Activated CD8-positive, alpha-beta memory T cell treated with anti-CD3 and anti-CD28 coated beads for 48 hours (primary cell): ENCODE measurements at regions not wholly inside any gene's neighbourhood (a gene's known extent, or its start where the extent isn't known, plus 50 kb on each side); places are given as distances from the start of the nearest gene placed in this dataset.

Source experiments
- DNase-seq, 3 experiments: peaks; one replicate each; pipeline ENCODE4 v3.0.0-alpha.2; 2020; ENCODE audit warnings: low read depth in 2 of 3, low spot score in 2 of 3

DNA sequence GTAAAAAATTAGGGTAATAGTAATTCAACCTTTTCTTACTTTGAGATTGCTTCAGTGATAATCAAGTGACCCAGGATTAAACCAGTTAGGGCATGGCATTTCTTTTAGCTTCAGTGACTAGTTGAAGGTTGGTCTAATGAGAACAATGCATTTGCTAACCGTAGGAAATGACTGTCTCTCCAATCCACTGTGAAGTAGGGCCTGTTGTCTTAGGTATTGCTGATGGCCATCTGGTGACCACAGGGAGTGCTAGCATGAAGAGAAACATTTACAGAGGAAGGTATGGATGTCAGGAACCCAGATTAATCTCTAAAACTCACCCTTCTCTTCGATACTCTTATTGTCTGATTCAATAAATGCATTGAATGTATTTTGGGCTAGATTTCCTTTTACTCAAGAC lies 535.9 kb upstream of the SEMA6A start:
- DNase-seq, result no peak

DNA sequence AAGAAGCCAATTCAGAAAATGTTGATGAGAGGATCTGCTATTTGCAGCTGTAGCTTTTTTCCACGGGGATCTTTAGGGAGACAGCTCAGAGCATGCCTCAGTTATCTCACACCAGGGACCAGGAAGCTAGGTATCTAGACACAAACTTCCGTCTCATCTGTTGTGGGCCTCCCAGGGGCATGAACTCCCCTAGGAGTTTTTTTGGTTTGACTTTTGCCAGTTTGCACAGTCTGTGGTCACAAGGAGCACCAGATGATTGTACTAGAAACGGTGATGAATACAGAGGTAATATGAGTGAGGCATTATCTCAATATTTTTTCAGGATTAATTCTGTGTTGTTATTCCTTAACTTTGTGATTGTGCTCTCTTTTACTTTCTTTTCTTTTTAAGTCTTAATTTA lies 533.2 kb upstream of the SEMA6A start:
- DNase-seq, result no peak

DNA sequence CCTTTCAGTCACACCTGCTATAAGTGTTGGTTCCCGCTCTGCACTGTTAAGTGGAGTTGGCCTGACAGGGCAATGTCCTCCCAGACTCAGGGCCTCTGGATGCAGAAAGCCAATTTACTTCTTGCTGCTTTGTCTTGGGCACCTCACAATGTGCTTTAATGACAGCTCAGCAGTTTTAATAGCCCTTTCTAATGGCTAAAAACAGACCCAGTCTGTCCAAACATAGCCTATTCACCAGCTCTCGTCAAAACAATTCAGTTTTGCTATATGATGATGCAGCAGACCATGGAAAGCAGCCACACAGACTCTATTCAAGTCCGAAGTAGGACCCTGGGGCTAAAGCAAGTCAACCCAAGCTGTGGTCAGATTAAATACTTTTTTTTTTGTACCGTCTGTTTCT lies 529.1 kb upstream of the SEMA6A start:
- DNase-seq, result no peak

DNA sequence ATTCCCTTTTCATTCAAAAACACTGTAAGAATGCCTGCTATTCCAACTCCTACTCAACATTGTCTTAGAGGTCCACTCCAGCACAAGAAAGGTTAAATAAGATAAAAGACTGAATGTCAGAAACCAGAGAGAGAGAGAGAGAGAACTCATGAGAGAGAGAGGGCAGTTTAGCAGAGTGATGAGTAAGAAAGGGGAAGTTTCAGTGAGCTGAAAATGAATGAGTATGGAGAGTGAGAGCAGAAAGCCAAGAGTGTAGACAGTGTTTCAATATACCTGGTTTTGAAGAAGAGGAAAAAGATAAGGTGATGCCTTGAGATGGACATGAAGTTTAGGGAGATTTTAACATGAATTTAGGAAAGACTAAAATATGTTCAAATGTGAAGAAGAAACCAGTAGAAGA lies 528.0 kb upstream of the SEMA6A start:
- DNase-seq, result no peak

DNA sequence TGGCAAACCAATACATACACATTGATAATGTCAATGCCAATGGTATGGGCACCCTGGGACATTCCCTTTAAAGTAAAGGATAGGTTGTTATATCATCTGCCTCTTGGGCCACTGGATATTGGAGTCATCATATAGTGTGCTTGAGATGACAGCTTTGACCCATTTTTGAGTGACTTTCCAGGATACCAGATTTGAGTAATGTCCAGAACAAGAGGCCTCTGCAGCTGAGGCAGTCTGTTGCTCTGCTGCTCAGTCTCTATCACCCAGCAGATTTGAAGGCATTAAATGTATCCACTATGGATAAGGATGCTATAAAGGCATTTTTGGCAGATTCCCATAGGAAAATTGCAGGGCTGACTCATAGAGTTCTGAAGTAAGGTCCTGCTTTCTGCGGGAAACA lies 525.6 kb upstream of the SEMA6A start:
- no peak for DNase-seq

DNA sequence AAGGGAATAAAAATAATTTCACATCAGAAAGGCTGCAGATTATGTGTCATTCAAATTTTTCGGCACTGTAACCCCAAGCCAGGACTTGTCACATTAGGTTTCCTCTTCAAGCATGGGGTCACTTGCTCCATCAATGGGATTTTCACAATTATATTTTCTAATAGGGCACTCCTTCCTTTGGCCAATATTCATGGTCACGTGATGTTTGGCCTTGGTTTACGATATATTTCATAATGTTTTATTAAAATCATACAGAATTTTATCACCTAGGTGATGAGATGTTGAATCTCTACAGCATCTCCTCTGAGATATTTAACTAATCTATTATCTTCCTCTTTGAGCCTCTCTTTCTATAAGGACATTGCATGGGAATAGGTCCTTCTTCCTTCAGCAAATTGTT lies 523.5 kb upstream of the SEMA6A start:
- no peak for DNase-seq

DNA sequence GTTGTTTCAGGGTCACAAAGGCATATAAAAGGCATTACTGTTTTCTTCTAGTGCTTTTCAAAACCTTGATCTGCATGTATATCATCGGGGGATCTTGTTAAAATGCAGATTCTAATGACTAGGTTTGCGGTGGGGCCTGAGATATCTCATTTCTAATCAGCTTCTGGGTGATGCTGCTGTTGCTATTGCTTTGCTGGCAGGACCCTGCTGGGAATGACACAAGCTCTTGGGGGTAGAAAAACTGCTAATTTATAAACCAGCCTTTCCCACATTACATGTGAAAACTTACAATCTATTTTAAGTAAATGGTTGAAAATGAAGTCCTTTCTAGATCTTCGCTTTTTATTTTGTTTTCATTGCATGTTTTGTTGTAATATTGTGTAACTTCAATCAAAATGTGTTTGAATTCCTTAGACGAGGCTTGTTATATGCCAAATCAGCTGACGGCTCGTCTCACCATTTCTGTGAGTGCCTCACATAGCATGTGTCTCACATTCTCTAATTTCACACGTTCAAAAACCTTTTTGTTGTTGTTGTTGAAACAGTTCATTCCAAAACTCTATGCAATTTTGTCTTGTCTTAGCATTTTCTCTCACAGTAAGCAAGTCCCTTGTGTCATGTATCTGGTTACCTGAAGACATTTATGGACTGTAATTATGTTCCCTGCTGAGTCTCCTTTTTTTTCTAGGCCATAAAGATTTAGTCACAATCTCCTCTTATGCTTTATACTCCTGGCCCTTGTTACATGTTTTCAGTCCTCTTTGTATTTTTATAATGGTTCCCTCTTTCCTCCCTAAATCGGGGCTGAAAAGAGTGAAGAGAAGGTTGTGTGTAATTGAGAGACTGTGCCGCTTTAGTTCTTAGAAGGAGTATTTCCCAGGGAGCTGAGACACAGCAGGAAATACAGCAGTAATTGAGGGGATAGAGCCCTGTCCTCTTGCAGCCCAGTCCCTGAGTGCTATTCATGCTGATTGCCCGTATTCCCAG lies 521.0 kb upstream of the SEMA6A start:
- no peak for DNase-seq

DNA sequence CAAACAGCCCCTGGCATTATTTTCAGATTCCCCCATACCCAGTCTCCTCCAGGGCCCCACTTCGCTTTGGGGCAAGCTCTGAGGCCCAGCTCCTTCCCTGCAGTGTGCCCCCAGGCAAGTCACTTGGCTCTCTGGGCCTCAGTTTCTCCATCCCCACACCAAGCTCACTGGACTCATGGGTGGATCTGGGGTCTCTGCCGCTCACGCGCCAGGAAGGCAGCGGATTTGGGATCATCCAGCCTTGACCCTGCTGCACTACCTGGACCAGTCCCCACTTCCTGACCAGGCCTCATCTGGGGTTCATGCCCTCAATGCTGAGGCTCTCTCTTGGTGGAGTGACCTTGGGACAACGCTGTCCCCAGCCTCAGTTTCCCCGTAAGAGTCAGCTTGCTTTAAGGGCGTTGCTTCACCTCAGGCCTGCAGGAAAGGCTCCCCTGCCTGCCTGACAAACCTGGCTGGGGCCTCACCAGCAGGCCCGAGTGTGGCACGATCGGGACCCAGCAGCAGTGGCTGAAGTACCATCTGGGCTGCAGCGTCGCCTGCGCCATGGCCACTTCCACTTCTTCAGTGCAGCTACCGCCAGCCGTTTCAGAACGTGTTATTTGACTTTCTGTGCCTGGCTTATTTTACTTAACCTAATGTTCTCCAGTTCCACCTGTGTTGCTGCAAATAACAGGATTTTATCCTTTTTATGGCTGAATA lies 519.6 kb upstream of the SEMA6A start:
- DNase-seq, result no peak

DNA sequence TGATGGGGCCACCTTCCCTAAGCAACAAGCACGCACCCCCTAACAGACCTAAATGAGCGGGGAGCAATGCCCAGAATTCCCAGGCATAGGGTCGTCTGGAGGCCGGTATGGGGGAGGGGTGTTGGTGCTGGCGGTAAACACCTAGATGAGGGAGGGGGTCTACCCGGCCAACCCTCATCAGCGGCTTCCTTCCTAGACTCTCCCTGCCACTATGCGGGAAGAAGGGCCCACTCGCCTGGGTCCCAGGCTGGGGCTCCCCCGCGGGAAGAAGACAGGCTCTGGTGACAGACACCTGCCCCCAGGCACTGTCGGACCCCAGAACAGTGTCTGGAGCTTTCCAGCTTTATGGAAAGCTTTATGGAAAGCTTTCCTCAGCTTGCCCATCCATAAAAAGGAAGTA lies 519.0 kb upstream of the SEMA6A start:
- DNase-seq, result no peak

DNA sequence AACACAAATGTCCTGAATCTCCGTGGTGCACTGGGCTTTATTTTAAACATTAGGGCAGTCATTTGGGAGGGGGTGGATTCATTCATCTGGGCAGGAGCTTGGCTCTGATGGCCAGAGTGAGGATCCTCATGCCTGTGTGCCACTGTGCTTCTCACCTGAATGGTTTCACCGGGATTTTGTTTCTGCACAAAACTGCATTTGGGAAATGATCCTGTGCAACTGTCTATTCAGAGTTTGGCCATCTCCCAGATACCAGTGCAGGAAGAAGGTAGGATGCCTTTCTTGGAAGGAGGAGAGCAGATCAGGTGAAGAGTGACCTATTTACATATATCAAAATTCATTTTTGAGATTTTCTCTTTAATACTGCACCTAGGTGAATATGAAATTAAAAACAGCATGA lies 514.4 kb upstream of the SEMA6A start:
- DNase-seq, result no peak

DNA sequence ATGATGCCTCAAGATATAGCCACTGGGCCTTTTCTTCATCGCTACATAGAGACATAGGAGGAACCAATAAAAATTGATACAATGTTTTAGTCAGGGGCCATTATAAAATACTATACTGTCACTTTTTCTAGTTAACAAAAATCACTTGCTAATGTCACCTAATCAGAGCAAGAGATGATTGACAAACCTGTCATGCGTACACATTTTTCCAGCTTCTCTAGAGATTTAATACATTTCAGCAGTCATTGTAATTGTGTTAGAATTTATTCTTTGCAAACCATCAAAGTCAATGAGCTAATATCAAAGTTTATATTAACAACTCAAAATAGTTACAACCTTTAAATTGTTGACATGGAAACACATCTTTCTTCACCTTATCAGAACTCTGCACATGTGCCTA lies 513.6 kb upstream of the SEMA6A start:
- no peak for DNase-seq

DNA sequence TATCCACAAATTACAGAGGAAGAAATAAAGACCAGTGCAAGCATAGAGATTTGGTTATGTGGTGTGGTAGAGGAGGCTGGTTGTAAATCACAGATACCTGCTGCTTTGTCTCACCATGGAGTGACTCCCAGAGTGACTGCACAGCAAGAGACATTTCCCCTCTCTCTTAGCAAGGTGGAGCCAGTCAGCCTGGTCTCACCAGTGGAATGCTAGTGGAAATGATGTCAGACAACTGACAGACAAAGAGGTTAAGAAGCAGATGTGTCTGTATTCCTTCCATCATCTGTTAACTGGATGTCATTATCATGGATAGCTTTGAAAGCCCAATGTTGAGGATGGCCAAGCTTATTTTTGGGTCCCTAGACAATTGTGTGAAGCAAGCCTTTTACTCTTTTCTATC lies 509.4 kb upstream of the SEMA6A start:
- DNase-seq, result no peak

DNA sequence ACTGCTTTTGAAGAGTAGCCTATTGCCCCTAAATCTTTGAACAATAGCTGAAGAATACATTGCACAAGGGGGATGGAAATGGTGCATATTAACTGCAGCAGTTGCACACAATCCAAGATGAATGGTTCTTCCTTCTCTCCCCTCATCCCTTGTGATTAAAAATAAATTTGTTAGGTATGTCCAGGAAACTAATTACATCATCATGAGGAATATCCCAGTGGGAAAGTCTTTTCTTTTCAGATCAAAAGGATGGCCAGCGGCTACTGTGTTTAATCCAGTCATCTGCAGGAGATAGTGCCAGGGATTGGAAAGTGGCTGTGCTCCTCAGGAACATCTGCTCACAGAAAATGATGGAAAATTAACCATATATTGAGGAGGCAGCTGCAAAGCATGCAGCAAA lies 508.4 kb upstream of the SEMA6A start:
- no peak for DNase-seq

DNA sequence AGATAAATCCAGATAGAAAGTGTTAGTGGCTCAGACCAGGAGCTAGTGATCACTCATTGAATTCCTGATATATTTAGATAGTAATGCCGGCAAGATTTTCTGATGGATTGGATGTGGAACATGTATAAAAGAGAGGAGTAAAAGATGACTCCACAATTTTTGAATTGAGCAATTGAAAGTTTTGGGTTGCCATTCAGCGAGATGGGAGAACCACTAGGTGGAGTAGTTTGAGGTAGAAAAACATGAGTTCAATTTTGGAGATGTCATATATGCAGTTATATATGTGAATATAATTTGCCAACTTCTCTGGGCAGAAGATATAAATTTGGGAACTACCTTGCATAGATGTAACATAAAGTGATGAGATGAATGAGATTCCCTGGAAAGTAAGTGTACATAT lies 502.5 kb upstream of the SEMA6A start:
- no peak for DNase-seq

DNA sequence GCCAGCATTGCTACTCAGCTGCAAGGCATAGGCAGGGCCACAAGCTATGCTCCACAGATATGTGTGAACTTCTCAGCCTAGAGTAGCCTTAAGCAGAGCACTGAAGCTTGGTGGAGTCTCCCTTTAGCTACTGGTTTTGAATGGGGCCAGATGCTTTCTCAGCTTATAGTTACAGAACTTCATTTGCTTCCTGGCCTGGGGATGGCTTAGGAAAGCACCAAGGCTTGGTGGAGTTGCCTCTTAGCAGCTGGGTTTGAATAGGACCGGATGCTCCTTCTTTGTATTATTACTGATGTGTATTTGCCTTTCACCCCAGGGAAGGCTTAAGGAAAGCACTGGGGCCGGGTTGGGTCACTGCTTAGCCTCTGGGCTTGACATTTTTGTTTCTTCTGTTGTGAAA lies 497.8 kb upstream of the SEMA6A start:
- no peak for DNase-seq

DNA sequence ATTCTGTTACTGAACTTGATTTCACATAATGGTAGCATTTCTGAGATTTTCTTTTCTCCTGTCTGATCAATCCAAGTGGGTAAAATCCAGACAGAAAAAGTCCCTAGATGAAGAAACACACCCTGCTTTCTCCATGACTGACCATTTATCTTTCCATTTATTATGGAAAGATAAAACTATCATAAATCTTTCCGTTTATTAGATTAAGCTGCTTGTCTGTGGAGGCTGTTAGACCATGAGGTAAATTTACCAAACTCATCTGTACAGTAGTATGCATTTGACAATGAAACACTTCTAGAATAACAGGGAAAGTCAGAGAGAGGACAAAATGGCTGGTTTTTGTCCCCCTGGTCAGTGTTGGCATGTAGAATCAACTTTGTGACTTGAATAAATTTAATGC lies 491.2 kb upstream of the SEMA6A start:
- no peak for DNase-seq

DNA sequence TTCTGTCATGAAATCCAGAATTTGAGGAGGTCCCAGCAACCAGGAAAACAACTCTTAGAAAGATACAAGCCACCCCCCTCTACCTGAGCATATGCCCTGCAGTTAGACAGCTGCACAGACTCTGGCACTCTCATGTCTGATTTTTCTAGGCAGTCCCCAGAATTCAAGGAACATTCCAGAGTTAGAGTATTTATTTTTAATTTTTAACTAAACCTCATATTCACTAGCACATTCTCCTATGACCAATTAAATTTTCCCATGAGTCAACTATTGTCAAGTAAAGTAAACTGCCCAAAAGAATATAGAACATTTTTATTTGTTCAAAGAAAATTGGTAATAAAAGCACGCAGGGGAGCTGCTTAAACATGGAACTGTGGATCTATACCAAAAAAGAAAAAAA lies 490.5 kb upstream of the SEMA6A start:
- DNase-seq, result no peak

DNA sequence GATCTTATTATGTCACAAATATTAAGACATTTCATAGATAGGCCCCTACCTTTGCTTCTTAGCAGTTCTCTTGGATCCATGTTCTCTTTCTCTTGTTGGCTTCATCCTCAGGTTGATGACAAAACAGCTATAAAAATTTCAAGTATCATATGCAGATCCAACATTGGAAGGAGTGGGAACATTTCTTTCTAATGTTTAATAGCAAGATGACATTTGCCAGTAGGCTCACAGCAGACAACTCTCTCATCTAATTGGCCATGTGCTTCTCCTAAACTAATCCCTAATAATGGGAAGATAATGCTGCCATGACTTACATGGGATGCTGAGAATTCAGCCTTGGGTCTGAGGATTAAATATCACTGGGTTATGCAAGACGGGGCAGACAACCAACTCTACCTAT lies 485.5 kb upstream of the SEMA6A start:
- DNase-seq, result no peak

DNA sequence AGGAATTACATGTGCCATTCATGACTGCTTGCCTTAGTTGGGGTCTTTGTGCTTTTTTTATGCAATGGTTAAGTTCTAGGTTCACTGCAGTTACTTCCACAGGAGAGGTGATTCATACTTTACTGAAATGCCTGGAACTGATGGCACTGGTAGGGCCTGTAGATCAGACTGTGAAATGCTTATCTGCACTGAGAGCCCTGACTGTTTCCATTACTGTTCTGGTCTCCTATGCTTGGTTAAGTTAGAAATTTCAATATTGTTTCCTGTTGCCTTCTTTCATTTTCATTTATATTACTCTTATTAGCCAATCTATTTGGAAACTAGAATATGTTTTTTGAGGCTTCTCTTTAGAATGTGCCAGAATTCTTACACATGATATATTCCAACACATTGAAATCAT lies 484.1 kb upstream of the SEMA6A start:
- DNase-seq, result no peak

DNA sequence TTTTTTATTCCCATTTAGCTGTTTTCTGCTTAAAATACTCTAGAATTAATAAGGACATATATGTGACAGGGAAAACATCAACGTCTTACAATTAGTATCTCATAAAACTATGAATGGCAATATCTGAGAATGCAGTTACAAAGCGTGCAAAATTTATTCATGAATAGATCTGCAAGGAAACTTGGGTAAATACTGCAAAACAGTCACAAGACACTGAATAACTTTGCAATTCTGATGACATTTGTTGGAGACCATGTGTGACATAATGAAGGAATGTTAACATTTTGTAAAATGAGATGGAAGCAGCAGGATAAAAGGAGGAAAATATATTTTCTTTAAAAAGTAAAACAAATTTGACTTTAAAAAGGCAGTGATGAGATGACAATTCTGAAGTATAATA lies 480.9 kb upstream of the SEMA6A start:
- DNase-seq, result no peak

DNA sequence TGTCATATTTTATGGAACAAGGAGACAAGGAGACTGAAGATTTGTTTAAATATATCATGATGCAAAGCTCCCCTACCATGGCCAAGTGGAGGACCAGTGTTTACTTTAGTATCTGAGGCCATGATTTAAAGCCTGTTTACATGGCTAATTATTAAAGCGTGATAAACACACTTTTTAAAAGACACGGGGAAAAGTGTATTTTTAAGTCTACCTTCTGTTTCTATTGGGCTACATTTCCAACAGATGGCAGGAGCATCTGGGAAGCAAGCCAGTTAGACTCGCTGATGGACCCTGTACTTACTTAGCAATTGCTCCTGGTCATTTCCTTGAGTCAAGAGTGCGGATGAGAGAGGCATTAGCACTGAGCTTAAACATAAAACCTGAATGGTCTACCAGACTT lies 480.3 kb upstream of the SEMA6A start:
- no peak for DNase-seq

DNA sequence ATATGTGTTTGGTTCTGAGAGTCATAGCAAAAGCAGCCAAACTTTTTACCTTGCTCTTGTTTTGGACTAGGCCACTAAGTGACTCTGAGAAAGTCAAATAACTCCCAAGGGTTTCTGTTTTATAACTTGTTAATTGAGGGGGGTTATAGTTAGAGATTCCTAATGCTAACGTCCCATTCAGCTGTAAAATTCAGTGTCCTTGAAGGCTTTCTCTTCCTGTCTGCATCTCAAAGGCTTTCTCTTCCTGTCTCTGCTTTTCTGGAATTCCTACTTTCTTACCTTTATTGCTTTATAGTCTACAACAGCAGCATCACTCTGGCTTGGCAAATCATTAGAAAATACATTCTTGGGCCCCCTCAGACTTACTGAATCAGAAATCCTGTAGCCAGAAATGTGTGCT lies 479.5 kb upstream of the SEMA6A start:
- no peak for DNase-seq
